ENCODE measurements at regions not wholly inside any gene's neighbourhood (a gene's known extent, or its start where the extent isn't known, plus 50 kb on each side); places are given as distances from the start of the nearest gene placed in this dataset.

DNA sequence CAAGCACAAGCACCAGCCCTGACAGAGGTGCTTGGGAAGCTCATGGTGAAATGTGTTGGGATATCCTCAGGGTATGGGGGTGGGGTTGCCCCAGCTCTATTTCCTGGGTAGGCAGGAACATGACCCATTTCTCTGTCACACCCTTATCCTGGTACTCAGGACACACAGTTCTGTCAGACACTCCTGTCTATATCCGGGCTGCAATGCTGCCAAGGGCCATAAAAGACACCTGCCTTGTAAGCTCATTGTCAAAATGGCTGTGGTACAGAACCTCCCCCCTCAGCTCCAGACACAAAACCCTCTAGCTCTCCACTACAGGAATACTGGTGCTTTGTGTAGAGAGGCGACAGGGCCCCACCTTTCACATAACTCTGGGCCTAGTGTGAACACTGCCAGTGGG lies 636.7 kb downstream of the PLA2G4A start:
- TF ChIP-seq POLR2AphosphoS5 (IDR thresholded peaks at IDR 0.05; ENCODE audit: borderline replicate concordance, low read depth, low read length): no peak
- no peak for TF ChIP-seq FOXP2 (optimal IDR thresholded peaks at IDR 0.05; ENCODE audit: control extremely low read depth, extremely low read length, insufficient read depth)
- no peak for TF ChIP-seq EZH2 (IDR thresholded peaks at IDR 0.05)

Data from SK-N-MC (cell line).